ENCODE measurements at regions not wholly inside any gene's neighbourhood (a gene's known extent, or its start where the extent isn't known, plus 50 kb on each side); places are given as distances from the start of the nearest gene placed in this dataset.
A peak's percentile ranks its signal among the peaks of the same experiment; 100 is the strongest.
"Not testable (repeated sequence)": the region's sequence is repeated elsewhere in the genome, so short reads cannot be mapped to it uniquely, and the experiment has no call there.

DNA sequence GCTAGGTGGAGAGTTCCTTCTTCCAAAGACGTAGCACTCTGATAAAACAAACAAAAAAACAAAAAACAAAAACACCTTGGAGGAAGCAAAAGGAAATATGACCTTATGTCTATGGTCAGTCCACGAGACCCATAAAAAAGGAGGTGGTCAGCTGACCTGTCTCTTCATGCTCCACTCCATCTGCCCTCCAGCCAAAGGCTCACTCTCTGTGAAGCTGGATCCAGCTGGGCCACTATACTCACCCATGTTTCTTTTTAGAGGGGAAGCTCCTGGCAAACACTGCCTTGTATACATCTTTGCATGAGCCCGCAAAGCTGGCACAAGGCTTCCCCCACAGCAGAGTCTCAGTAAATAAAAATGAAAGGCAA lies 126.1 kb upstream of the CACHD1 start:
- Histone ChIP-seq H3K4me3 (no peak overlapping the region), H3K27me3 (no peaks in the 10 kb centered on the region), H3K9me3 (no peaks in the 10 kb centered on the region), H3K36me3 (no peaks in the 10 kb centered on the region), H3K4me1 (no peaks in the 10 kb centered on the region), H3K27ac (no peak overlapping the region)
- ATAC-seq (ENCODE audit: low FRiP score in 2 of 2) (no peak), DNase-seq (no peak)
- 57 to 68% methylated on average over 3 of the region's 3 CpGs for WGBS, 2 donors
- TF ChIP-seq, protein P1, sequence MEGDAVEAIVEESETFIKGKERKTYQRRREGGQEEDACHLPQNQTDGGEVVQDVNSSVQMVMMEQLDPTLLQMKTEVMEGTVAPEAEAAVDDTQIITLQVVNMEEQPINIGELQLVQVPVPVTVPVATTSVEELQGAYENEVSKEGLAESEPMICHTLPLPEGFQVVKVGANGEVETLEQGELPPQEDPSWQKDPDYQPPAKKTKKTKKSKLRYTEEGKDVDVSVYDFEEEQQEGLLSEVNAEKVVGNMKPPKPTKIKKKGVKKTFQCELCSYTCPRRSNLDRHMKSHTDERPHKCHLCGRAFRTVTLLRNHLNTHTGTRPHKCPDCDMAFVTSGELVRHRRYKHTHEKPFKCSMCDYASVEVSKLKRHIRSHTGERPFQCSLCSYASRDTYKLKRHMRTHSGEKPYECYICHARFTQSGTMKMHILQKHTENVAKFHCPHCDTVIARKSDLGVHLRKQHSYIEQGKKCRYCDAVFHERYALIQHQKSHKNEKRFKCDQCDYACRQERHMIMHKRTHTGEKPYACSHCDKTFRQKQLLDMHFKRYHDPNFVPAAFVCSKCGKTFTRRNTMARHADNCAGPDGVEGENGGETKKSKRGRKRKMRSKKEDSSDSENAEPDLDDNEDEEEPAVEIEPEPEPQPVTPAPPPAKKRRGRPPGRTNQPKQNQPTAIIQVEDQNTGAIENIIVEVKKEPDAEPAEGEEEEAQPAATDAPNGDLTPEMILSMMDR (IDR thresholded peaks at IDR 0.05): no peak
- TF ChIP-seq POLR2AphosphoS5 (IDR thresholded peaks at IDR 0.05) (no peak), EP300 (IDR thresholded peaks at IDR 0.05) (no peak), POLR2A (IDR thresholded peaks at IDR 0.05) (no peak)

GRCh38 chr1:64348270-64348960 lies 121.5 kb upstream of the CACHD1 start:
- 67 to 87% methylated on average over 4 of the region's 4 CpGs for WGBS, 2 donors
- TF ChIP-seq POLR2A (IDR thresholded peaks at IDR 0.05) (no peak), POLR2AphosphoS5 (IDR thresholded peaks at IDR 0.05) (no peak), EP300 (IDR thresholded peaks at IDR 0.05) (no peak)
- TF ChIP-seq, protein P1 (IDR thresholded peaks at IDR 0.05): no peak
- ATAC-seq (ENCODE audit: low FRiP score in 2 of 2): peak in 1 of 2 donors; percentile 51

GRCh38 chr1:64348961-64349648 lies 120.8 kb upstream of the CACHD1 start:
- Histone ChIP-seq H3K27me3 (no peaks in the 10 kb centered on the region), H3K4me1 (no peaks in the 10 kb centered on the region), H3K4me3 (no peak overlapping the region), H3K36me3 (no peaks in the 10 kb centered on the region), H3K27ac (no peak overlapping the region), H3K9me3 (no peaks in the 10 kb centered on the region)
- ATAC-seq (ENCODE audit: low FRiP score in 2 of 2): peak; percentile 14 to 72
- no peak for TF ChIP-seq POLR2AphosphoS5 (IDR thresholded peaks at IDR 0.05)
- TF ChIP-seq, protein P1 (IDR thresholded peaks at IDR 0.05): no peak
- TF ChIP-seq POLR2A (IDR thresholded peaks at IDR 0.05): no peak
- no peak for TF ChIP-seq EP300 (IDR thresholded peaks at IDR 0.05)
- 89 to 92% methylated on average over 6 of the region's 6 CpGs for WGBS, 2 donors
- no peak for DNase-seq

More at GRCh38 chr1:64348270-64348960, 121.5 kb upstream of the CACHD1 start:
- Histone ChIP-seq H3K4me3 (no peak overlapping the region), H3K4me1 (no peaks in the 10 kb centered on the region), H3K27me3 (no peaks in the 10 kb centered on the region), H3K36me3 (no peaks in the 10 kb centered on the region), H3K9me3 (no peaks in the 10 kb centered on the region), H3K27ac (no peak overlapping the region)
- no peak for DNase-seq

GRCh38 chr1:64355534-64355933 lies 114.4 kb upstream of the CACHD1 start:
- H3K27me3 ChIP-seq, DNase-seq: not testable (repeated sequence)
- WGBS, 2 donors: 90 to 98% methylated on average over 2 of the region's 2 CpGs

GRCh38 chr1:64356636-64357256 lies 113.2 kb upstream of the CACHD1 start:
- H3K27me3 ChIP-seq: no peaks in the 10 kb centered on the region
- no peaks in the 10 kb centered on the region for H3K9me3 ChIP-seq
- ATAC-seq (ENCODE audit: low FRiP score in 2 of 2) (no peak), DNase-seq (peak in 1 of 2 donors; percentile 23)
- H3K27ac ChIP-seq: no peak overlapping the region
- TF ChIP-seq POLR2AphosphoS5 (IDR thresholded peaks at IDR 0.05) (no peak), EP300 (IDR thresholded peaks at IDR 0.05) (no peak), POLR2A (IDR thresholded peaks at IDR 0.05) (no peak)
- TF ChIP-seq, protein P1 (IDR thresholded peaks at IDR 0.05): no peak
- H3K36me3 ChIP-seq: no peaks in the 10 kb centered on the region
- H3K4me1 ChIP-seq: peaks cover 0 to 3% (median 0%) of the 10 kb centered on the region in 4 donors
- 67 to 76% methylated on average over 13 to 15 of the region's 15 CpGs for WGBS, 2 donors
- no peak overlapping the region for H3K4me3 ChIP-seq

More at GRCh38 chr1:64355534-64355933, 114.4 kb upstream of the CACHD1 start:
- not testable (repeated sequence) for H3K36me3 ChIP-seq; H3K4me3 ChIP-seq; H3K9me3 ChIP-seq; H3K27ac ChIP-seq; H3K4me1 ChIP-seq; ATAC-seq (ENCODE audit: low FRiP score in 2 of 2)

Measured in upper lobe of left lung (tissue), 6 donors.